Prostate gland (tissue), 2 donors: ENCODE measurements at regions not wholly inside any gene's neighbourhood (a gene's known extent, or its start where the extent isn't known, plus 50 kb on each side); places are given as distances from the start of the nearest gene placed in this dataset.

Source experiments
- POLR2A ChIP-seq: fragments of 450-650 bp; IDR thresholded peaks from one replicate; pipeline ENCODE4 v1.6.1; 2016; ENCODE audit warnings: antibody characterized with exemption, mild to moderate bottlenecking
- POLR2AphosphoS5 ChIP-seq: sonication (generic); formaldehyde crosslinking; IDR thresholded peaks from one replicate; pipeline ENCODE4 v1.6.1; 2017; ENCODE audit warnings: antibody characterized with exemption
- TF ChIP-seq, protein P1 (sequence below), 4 experiments: fragments of 200-600 bp in 2 of 4; fragments of 450-650 bp in 2 of 4; sonication (generic) in 2 of 4; IDR thresholded peaks; 1 replicate in 3 of 4; 2 replicates in 1 of 4; pipeline ENCODE4 v1.5.1; 2016 to 2019; ENCODE audit warnings: antibody characterized with exemption in 4 of 4, mild to moderate bottlenecking in 2 of 4, moderate library complexity in 2 of 4

GRCh38 chr10:78576276-78576675 lies 492.5 kb upstream of the ZMIZ1 start:
- TF ChIP-seq, protein P1, sequence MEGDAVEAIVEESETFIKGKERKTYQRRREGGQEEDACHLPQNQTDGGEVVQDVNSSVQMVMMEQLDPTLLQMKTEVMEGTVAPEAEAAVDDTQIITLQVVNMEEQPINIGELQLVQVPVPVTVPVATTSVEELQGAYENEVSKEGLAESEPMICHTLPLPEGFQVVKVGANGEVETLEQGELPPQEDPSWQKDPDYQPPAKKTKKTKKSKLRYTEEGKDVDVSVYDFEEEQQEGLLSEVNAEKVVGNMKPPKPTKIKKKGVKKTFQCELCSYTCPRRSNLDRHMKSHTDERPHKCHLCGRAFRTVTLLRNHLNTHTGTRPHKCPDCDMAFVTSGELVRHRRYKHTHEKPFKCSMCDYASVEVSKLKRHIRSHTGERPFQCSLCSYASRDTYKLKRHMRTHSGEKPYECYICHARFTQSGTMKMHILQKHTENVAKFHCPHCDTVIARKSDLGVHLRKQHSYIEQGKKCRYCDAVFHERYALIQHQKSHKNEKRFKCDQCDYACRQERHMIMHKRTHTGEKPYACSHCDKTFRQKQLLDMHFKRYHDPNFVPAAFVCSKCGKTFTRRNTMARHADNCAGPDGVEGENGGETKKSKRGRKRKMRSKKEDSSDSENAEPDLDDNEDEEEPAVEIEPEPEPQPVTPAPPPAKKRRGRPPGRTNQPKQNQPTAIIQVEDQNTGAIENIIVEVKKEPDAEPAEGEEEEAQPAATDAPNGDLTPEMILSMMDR (IDR thresholded peaks at IDR 0.05): no peak
- TF ChIP-seq POLR2AphosphoS5: no peak
- no peak for TF ChIP-seq POLR2A
